Vagina (tissue), 2 donors: ENCODE measurements at regions not wholly inside any gene's neighbourhood (a gene's known extent, or its start where the extent isn't known, plus 50 kb on each side); places are given as distances from the start of the nearest gene placed in this dataset.
A peak's percentile ranks its signal among the peaks of the same experiment; 100 is the strongest.

Experiments
- DNase-seq, 2 donors: peaks; one replicate each; pipeline ENCODE4 v3.0.0-alpha.2; 2017; ENCODE audit errors: extremely low spot score in 2 of 2
- H3K27ac ChIP-seq: fragments of 200-600 bp; sonication (generic); one replicate; pipeline ENCODE4 v1.5.1; 2019
- H3K27me3 ChIP-seq: fragments of 200-600 bp; sonication (generic); one replicate; pipeline ENCODE4 v1.5.1; 2019
- H3K36me3 ChIP-seq, 2 donors: fragments of 200-600 bp; sonication (generic); one replicate each; pipeline ENCODE4 v1.5.1; 2017 to 2019
- H3K4me1 ChIP-seq: fragments of 200-600 bp; sonication (generic); one replicate; pipeline ENCODE4 v1.5.1; 2019
- H3K4me3 ChIP-seq, 2 donors: fragments of 200-600 bp; sonication (generic); 1 replicate in 1 of 2; 2 replicates in 1 of 2; pipeline ENCODE4 v1.5.1; 2016 to 2019
- H3K9me3 ChIP-seq: fragments of 200-600 bp; sonication (generic); one replicate; pipeline ENCODE4 v1.5.1; 2019
- POLR2A ChIP-seq, 2 donors: fragments of 450-650 bp; IDR thresholded peaks; one replicate each; pipeline ENCODE4 v1.6.1; 2017; ENCODE audit warnings: antibody characterized with exemption in 2 of 2, mild to moderate bottlenecking in 2 of 2, moderate library complexity in 2 of 2
- POLR2AphosphoS5 ChIP-seq, 2 donors: sonication (generic); formaldehyde crosslinking; IDR thresholded peaks; one replicate each; pipeline ENCODE4 v1.9.0; 2017; ENCODE audit warnings: antibody characterized with exemption in 2 of 2, mild to moderate bottlenecking in 2 of 2, low read depth in 1 of 2; ENCODE audit not compliant: insufficient read depth in 1 of 2
- intact Hi-C: fragments of 100-400 bp; cut with DNase I; formaldehyde crosslinking; loops from one replicate; pipeline ENCODE4 v1.15.1; 2023
- TF ChIP-seq, protein P1 (sequence below), 3 experiments: fragments of 450-650 bp in 2 of 3; fragments of 200-600 bp in 1 of 3; sonication (generic) in 1 of 3; IDR thresholded peaks; one replicate each; pipeline ENCODE4 v1.5.1; 2017 to 2019; ENCODE audit warnings: antibody characterized with exemption in 3 of 3, mild to moderate bottlenecking in 2 of 3, moderate library complexity in 2 of 3

DNA sequence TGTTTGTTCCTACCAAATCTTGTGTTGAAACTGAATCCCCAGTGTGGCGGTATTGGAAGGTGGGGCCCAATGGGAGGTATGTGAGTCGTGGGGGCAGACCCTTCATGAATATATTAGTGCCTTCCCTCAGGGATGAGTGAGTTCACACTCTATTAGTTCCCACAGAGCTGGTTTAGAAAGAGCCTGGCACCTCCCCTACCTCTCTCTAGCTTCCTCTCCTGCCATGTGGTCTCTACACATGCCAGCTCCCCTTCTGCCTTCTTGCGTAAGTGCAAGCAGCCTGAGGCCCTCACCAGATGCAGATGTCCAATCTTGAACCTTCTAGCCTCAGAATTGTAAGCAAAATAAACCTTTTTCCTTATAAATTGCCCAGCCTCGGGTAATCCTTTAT lies 105.8 kb downstream of the SPTSSA start:
- DNase-seq = no peak
- Histone ChIP-seq H3K4me3 (no peak overlapping the region), H3K9me3 (no peaks in the 10 kb centered on the region), H3K27ac (peak overlapping the region; percentile 43), H3K36me3 (no peaks in the 10 kb centered on the region), H3K4me1 (peaks cover 28% of the 10 kb centered on the region), H3K27me3 (no peaks in the 10 kb centered on the region)
- TF ChIP-seq POLR2AphosphoS5 (IDR thresholded peaks at IDR 0.05; ENCODE audit: insufficient read depth in 1 of 2, low read depth in 1 of 2) (no peak), POLR2A (IDR thresholded peaks at IDR 0.05) (no peak)
- TF ChIP-seq, protein P1, sequence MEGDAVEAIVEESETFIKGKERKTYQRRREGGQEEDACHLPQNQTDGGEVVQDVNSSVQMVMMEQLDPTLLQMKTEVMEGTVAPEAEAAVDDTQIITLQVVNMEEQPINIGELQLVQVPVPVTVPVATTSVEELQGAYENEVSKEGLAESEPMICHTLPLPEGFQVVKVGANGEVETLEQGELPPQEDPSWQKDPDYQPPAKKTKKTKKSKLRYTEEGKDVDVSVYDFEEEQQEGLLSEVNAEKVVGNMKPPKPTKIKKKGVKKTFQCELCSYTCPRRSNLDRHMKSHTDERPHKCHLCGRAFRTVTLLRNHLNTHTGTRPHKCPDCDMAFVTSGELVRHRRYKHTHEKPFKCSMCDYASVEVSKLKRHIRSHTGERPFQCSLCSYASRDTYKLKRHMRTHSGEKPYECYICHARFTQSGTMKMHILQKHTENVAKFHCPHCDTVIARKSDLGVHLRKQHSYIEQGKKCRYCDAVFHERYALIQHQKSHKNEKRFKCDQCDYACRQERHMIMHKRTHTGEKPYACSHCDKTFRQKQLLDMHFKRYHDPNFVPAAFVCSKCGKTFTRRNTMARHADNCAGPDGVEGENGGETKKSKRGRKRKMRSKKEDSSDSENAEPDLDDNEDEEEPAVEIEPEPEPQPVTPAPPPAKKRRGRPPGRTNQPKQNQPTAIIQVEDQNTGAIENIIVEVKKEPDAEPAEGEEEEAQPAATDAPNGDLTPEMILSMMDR (IDR thresholded peaks at IDR 0.05) = no peak
- intact Hi-C loops = no loop called here

DNA sequence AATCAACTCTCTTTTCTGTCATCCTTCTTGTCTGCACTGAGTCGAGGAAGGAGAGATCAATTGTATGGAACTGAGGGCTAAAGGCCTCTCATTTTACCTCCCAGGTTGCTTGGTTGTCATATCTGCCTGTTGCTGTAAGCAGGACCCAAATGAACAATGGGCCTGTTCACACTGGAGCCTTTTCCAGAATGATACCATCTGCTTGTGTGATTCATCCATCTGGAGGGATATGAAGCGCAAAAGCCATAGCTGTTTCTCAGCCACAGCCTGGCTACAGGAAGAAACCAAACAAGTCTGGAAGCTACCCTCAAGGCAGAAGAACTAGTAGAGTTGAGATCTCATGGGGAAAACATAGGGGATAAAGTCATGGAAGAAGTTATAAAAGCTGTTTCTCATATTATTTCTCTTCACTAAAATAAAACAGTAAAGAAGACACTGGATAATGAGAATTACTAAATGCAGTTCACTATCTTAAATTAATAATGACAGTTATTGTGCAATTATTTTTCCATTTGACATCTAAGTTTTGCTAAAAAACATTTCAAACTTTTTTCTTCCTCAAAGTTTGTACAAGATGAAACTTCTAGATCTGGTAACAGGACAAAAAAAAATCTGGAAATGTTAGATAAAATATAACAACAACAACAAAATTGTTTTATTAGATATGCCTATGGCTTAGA lies 106.3 kb downstream of the SPTSSA start:
- Histone ChIP-seq H3K27me3 (no peaks in the 10 kb centered on the region), H3K4me1 (peaks cover 22% of the 10 kb centered on the region), H3K4me3 (no peak overlapping the region), H3K9me3 (no peaks in the 10 kb centered on the region), H3K27ac (peak overlapping the region; percentile 43), H3K36me3 (no peaks in the 10 kb centered on the region)
- intact Hi-C loops = no loop called here
- TF ChIP-seq POLR2AphosphoS5 (IDR thresholded peaks at IDR 0.05; ENCODE audit: insufficient read depth in 1 of 2, low read depth in 1 of 2) = peak in 1 of 2 donors; percentile 88
- TF ChIP-seq, protein P1 (IDR thresholded peaks at IDR 0.05) = no peak
- DNase-seq = no peak

DNA sequence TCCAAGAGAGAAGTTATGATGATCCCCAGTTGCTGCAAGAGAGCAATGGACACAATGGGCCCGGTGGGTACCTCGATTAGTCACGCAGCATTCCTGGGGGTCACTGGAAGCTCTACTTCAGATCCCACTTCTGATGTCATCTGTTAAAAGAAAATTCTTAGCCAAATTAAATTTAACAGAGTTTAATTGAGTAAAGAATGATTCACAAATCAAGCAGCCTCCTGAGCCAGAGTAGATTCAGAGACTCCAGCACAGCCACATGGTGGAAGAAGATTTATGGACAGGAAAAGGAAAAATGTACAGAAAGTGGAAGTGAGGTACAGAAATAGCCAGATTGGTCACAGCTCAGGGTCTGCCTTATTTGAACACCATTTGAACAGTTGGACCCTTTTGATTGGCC lies 107.5 kb downstream of the SPTSSA start:
- Histone ChIP-seq H3K36me3 (no peaks in the 10 kb centered on the region), H3K9me3 (no peaks in the 10 kb centered on the region), H3K27ac (peak overlapping the region; percentile 43), H3K4me1 (peaks cover 19% of the 10 kb centered on the region), H3K27me3 (no peaks in the 10 kb centered on the region), H3K4me3 (no peak overlapping the region)
- intact Hi-C loops = no loop called here
- DNase-seq = no peak
- TF ChIP-seq, protein P1 (IDR thresholded peaks at IDR 0.05) = no peak
- TF ChIP-seq POLR2A (IDR thresholded peaks at IDR 0.05) = no peak
- TF ChIP-seq POLR2AphosphoS5 (IDR thresholded peaks at IDR 0.05; ENCODE audit: insufficient read depth in 1 of 2, low read depth in 1 of 2) = no peak

DNA sequence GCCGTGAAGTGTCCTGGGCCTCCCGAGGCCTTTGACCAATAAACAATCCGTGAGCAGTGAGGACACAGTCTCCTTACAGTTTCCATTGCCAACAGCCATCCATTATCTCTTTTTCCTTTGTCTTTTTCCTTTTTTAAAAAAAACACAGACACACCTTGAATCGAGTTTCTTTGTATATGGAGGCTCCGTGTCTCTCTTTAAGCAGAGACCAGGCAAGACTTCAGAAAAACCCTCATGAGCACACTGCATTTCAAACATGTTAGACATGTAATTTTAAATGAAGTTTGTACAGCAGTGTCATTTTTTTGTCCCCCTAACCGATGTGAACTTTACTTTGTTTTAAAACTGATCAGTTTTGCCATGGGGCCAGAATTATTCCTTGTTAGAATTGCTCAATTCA lies 111.1 kb downstream of the SPTSSA start:
- Histone ChIP-seq H3K9me3 (no peaks in the 10 kb centered on the region), H3K27me3 (no peaks in the 10 kb centered on the region), H3K4me1 (peaks cover 19% of the 10 kb centered on the region), H3K27ac (no peak overlapping the region), H3K4me3 (no peak overlapping the region), H3K36me3 (no peaks in the 10 kb centered on the region)
- DNase-seq = no peak
- TF ChIP-seq, protein P1 (IDR thresholded peaks at IDR 0.05) = no peak
- TF ChIP-seq POLR2AphosphoS5 (IDR thresholded peaks at IDR 0.05; ENCODE audit: insufficient read depth in 1 of 2, low read depth in 1 of 2) (no peak), POLR2A (IDR thresholded peaks at IDR 0.05) (no peak)
- intact Hi-C loops = no loop called here

DNA sequence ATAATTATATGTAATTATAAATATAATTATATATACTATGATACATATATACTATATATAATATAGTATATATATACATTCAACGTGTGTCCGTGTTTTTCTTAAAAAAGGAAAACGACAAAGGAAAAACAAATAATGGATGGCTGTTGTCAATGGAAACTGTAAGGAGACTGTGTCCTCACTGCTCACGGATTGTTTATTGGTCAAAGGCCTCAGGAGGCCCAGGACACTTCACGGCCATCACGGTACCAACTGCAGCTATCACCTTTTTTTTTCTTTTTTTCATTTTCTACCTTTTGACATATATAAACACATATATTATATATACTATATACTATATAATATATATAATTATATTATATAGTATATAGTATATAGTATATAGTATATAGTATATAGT lies 113.4 kb downstream of the SPTSSA start:
- intact Hi-C loops = no loop called here
- no peak for DNase-seq
- no peak overlapping the region for H3K4me3 ChIP-seq
- TF ChIP-seq, protein P1 (IDR thresholded peaks at IDR 0.05) = no peak
- TF ChIP-seq POLR2A (IDR thresholded peaks at IDR 0.05) (no peak), POLR2AphosphoS5 (IDR thresholded peaks at IDR 0.05; ENCODE audit: insufficient read depth in 1 of 2, low read depth in 1 of 2) (no peak)
- no peaks in the 10 kb centered on the region for H3K36me3 ChIP-seq
- H3K9me3 ChIP-seq = no peaks in the 10 kb centered on the region
- H3K27me3 ChIP-seq = no peaks in the 10 kb centered on the region
- H3K4me1 ChIP-seq = no peaks in the 10 kb centered on the region
- no peak overlapping the region for H3K27ac ChIP-seq
